Fibroblast of the aortic adventitia (primary cell): ENCODE measurements at regions not wholly inside any gene's neighbourhood (a gene's known extent, or its start where the extent isn't known, plus 50 kb on each side); places are given as distances from the start of the nearest gene placed in this dataset.

Experiments
- DNase-seq: peaks from one replicate; pipeline ENCODE4 v3.0.0-alpha.2; 2010; ENCODE audit warnings: low read depth
- H3K4me3 ChIP-seq: 2 replicates; pipeline ENCODE4 v1.5.1; 2011; ENCODE audit warnings: low read depth, mild to moderate bottlenecking, control low read depth, low read length, moderate library complexity
- TF ChIP-seq, protein P1 (sequence below): IDR thresholded peaks from 2 replicates; pipeline ENCODE4 v1.5.1; 2011; ENCODE audit warnings: mild to moderate bottlenecking, low read length, control low read depth, inconsistent platforms; ENCODE audit not compliant: insufficient read depth

DNA sequence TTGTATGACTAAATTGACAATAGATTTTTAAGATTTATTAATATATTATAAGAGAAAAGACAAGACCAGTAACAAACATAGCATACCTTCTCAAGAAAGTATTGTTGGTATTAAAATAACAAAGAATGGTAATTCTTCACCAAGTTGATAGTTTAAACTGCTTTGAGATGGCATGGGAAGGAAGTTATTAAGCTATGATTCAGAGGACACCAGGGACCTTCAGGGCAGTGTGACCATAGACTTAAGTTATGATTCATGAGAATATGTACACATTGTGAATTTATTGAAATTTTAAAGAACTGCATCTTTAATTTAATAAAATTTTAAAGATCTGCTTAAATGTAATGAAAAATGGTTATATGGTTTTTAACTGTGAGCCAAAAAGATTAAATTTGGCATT is 205.7 kb downstream of the DSEL start:
- TF ChIP-seq, protein P1, sequence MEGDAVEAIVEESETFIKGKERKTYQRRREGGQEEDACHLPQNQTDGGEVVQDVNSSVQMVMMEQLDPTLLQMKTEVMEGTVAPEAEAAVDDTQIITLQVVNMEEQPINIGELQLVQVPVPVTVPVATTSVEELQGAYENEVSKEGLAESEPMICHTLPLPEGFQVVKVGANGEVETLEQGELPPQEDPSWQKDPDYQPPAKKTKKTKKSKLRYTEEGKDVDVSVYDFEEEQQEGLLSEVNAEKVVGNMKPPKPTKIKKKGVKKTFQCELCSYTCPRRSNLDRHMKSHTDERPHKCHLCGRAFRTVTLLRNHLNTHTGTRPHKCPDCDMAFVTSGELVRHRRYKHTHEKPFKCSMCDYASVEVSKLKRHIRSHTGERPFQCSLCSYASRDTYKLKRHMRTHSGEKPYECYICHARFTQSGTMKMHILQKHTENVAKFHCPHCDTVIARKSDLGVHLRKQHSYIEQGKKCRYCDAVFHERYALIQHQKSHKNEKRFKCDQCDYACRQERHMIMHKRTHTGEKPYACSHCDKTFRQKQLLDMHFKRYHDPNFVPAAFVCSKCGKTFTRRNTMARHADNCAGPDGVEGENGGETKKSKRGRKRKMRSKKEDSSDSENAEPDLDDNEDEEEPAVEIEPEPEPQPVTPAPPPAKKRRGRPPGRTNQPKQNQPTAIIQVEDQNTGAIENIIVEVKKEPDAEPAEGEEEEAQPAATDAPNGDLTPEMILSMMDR = no peak
- DNase-seq = peak; percentile 46
- no peak overlapping the region for H3K4me3 ChIP-seq

DNA sequence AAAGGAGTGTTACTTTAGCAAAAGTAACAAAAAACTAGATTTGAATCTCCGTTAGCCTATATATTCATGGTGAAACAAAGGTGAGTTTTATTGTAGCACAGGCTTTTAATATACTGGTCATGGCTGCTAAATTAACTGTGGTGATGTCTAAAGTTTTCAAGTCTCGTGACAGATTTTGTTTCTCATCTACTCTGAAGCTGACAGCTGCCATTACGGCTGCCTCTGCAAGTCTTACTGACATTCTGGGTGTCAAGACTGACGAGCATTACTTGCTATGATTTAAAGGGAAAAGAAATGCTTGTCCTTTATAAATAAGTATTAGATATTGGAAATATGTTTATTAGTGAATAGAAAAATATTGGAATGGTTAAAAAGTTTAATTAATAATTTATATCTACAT is 207.7 kb downstream of the DSEL start:
- TF ChIP-seq, protein P1 = no peak
- DNase-seq = no peak
- no peak overlapping the region for H3K4me3 ChIP-seq

DNA sequence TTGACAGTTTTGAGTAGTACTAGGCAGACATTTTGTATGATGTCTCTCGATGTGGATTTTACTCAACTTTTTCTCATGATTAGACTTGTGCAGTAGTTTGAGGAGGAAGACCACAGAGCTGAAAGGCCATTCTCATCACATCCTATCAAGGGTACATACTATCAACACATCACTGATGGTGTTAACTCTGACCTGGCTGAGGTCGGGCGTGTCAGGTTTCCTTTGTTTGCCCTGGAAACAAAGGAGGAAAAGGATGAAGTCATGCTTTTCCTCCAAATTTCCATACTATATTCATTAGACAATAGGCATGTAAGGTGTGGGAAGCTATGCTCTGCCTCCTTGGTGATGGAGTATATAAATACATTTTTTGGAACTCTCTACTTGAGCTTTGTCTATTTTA is 211.1 kb downstream of the DSEL start:
- H3K4me3 ChIP-seq = no peak overlapping the region
- TF ChIP-seq, protein P1 = no peak
- no peak for DNase-seq

DNA sequence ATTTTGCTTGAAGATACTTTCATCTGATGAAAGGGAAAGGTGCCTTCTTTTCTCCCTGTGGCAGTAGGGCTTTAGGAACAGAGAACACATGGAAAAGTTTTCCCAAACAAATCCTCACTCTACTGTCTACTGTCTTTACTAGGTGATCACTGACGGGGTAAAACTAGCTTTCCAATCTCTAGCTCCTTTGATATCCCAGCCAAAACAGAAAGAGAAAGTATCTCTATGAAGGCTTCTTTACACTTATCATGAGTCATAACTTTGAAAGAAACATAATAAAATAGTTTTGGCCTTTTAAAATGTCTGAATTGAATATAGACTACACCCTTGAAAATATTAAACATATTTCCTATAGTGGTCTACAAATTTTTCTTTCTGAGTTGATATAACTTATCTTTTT is 214.5 kb downstream of the DSEL start:
- DNase-seq = peak; percentile 48
- TF ChIP-seq, protein P1 = no peak
- H3K4me3 ChIP-seq = no peak overlapping the region

DNA sequence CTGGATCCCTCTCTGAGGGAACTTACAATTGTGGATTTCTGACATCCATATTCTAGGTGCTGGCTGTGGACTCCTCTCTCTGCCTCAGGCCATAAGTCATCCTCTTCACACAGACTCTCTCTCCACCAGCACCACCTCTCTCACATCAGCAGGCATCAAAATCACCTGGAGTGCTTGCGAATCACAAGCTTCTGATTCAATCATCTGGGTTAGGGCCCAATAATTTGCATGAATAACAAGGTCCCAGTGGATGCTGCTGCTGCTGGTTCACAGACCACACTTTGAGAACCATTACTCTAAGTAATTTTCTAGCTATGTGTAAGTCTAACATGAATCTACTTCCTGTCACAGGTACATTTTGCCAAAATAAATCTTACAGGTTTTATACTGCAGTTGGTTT is 214.9 kb downstream of the DSEL start:
- peak; percentile 16 for DNase-seq
- TF ChIP-seq, protein P1 = no peak
- no peak overlapping the region for H3K4me3 ChIP-seq

DNA sequence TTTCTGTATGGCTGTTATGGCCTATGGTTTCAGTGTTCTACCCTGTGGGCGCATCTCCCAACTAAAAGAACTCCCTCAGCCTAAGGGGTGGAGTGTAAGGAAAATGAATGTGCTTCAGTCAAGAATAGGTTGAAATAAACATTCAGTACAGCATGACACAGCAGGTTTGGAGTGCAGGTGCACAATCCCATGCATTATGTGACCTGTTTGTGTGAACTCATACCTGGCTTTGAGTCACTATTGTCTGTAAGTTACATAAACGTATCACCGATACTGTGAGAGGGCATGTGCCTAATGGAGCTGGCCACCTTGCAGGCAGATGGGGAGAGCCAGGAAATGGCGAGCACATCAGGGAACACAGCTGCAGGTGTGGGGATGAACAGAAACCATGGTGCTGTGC is 216.0 kb downstream of the DSEL start:
- no peak overlapping the region for H3K4me3 ChIP-seq
- DNase-seq = no peak
- TF ChIP-seq, protein P1 = no peak

DNA sequence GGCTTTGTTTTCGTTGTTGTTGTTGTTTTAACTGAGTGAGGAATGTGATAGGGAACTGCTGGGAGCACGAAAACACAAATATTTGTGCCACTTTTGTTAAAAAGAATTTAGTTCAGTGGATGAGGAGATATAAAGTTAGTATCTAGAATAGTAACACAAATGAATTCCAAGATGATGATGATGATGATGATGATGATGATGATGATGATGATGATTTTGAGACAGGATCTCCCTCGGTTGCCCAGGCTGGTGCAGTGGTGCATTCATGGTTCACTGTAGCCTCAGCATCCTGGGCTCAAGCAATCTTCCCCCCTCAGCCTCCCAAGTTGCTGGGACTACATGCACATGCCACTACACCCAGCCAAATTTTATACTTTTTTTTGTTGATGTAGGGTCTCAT is 223.7 kb downstream of the DSEL start:
- H3K4me3 ChIP-seq = no peak overlapping the region
- TF ChIP-seq, protein P1 = no peak
- no peak for DNase-seq
